ENCODE measurements at regions not wholly inside any gene's neighbourhood (a gene's known extent, or its start where the extent isn't known, plus 50 kb on each side); places are given as distances from the start of the nearest gene placed in this dataset.
"Not testable (repeated sequence)": the region's sequence is repeated elsewhere in the genome, so short reads cannot be mapped to it uniquely, and the experiment has no call there.

DNA sequence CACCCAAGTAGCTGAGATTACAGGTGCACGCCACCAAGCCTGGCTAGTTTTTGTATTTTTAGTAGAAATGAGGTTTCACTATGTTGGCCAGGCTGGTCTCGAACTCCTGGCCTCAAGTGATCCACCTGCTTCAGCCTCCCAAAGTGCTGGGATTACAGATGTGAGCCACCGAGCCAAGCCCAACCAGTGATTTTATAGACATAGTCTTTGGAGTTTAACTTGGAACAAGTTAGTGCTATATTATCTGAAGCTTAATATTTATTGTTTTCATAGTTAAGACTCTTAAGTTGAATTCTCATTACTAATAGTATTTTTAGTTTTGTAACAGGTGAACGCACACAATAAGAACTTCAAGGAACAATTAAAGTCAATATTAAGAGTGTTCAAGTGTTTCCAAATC is 122.1 kb downstream of the SPAG6 start:
- DNase-seq, result not testable (repeated sequence)

DNA sequence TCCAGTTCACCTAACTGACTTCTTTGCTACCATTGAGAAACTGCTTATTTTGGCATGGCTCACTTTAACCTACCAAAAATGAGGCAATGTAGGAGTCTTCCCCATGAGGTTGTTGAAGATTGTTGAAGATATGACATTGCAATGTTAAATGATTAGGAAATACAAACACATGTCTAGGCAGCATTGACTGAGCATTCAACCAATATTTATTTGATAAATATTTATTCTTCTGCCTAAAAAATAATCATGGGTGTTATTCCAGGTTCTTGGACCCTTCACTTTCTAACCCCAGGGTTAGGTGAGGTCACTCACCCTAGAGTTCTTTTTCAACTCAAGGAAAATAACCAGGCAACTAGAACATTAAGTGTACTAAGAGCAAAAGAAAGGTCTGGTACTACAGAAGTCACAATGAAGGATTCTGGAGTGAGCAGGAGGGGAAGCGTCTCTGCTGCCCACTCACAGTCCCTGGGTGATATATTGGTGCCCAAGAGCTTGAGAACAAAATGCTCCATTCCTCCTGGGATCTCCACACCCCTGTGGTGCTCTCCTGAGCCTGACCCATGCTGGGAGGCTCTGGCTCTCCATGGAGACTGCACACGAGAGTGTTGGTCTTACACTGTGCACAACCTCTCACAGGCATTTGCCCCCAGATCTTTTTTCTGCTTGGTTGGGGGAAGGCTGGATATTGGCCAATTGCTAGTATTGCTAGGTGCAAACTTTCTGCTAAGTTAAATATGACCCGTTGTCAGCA is 123.4 kb downstream of the SPAG6 start:
- DNase-seq, result no peak

DNA sequence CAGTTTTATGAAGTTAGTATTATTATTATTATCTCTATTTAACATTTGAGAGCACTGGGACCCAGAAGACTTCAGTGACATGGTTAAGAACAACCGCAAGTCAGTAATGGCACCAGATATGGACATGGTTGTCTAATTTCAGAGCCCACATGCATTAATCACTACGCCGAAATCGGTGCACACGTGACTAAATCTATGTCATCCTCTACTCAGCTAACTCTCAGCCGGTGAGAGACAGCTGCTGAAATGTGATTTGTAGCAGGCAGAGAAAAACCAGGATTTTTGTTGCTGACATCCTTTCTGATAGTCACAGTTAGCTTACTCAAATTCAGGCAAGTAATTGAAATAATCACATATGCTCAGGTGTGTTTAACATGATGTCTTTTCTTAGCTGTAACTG is 127.7 kb downstream of the SPAG6 start:
- DNase-seq, result no peak

DNA sequence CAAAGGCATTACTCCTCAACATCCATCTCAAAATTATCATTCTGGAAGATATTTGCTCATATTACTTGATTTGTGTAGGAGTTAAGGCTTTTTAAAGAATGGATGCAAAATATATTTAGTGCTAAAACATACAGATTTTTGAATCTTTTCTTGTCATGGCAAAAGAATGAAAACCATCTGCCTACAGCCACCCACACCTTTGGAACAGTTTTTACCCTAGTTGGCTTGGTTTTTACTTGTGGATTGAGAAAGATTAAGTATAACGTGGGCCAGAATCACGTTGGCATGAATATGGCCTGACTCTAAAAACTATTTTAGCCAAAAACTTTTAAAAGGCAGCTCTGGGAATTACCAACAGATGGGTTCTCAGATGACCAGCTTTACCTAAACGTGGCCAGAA is 128.2 kb downstream of the SPAG6 start:
- no peak for DNase-seq

DNA sequence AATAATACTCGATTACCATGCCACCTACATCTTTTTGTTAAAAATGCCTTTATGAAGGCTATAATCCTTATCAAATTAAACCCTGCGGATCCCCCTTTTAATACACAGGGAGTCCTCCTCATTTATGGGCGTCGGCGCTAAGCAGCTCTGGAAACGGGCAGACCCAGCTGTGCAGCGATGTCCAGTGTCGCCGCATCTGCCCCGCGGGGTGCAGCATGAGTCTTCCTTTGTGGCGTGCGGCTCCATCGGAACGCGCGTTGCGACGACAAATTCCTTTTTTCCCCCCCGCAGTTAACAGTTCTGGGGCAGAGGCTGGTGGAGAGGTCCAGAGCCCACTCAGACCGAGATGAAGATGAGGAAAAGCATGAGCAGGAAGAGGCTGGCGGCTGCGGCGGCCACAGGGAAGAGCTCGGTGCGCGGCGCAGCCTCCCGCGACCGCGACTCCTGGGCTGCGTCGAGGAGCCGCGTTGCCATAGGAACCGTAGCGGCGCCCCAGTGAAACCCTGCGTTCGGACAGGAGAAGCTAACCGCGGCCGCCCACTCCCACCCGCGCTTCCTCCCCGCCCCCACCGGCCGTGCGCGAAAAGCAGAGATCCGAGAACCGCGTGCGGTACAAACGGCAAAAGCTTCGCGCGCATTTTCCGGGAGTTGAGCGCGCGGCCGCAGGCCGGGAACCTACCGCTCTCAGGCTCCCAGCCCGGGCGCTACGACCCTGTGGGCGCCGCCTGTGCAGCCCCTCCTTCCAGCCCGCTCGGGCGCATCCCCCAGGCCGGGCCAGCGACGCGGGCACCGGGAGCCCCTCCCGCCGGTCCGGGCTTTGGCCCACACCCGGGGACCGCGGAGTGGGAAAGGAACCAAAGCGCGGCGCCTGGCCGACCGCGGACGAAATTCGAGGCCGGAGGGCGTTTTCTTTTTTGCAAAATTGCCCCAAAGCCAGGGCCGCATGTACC is 130.6 kb downstream of the SPAG6 start:
- peak; percentile 5 for DNase-seq

DNA sequence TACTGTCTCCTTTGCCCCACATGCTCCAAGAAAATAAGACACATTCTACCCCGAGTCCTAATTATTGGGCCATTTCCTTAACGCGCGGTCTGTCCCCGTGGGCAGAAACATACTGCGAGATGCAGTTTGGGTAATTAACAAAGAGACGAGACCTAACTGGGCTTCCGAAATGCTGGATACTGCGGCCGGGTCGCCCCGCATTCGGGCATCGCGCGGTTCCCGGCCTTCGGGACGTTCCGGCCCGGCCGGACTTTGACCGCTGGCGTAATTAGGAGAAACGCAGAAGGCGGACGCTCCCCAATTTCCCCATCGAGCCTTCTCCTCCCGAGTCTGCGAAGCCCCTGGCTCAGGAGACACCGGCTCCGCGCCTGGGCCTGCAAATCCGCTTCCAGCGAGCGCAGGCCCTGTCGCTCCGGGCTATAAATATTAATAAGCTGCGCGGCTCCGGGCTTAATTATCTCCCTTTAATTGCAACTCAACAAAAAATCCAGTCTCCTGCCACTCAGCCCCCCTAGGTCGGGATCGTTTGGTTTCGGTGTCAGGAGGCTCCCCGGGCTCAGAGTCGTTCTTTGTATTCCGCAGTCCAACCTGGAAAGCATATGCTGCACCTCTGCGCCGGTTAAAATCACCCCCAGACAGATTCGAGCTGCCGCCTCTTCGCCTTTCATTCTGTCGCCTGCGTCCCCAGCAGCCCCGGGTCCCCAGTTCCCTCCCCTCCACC is 131.5 kb downstream of the SPAG6 start:
- DNase-seq, result no peak

DNA sequence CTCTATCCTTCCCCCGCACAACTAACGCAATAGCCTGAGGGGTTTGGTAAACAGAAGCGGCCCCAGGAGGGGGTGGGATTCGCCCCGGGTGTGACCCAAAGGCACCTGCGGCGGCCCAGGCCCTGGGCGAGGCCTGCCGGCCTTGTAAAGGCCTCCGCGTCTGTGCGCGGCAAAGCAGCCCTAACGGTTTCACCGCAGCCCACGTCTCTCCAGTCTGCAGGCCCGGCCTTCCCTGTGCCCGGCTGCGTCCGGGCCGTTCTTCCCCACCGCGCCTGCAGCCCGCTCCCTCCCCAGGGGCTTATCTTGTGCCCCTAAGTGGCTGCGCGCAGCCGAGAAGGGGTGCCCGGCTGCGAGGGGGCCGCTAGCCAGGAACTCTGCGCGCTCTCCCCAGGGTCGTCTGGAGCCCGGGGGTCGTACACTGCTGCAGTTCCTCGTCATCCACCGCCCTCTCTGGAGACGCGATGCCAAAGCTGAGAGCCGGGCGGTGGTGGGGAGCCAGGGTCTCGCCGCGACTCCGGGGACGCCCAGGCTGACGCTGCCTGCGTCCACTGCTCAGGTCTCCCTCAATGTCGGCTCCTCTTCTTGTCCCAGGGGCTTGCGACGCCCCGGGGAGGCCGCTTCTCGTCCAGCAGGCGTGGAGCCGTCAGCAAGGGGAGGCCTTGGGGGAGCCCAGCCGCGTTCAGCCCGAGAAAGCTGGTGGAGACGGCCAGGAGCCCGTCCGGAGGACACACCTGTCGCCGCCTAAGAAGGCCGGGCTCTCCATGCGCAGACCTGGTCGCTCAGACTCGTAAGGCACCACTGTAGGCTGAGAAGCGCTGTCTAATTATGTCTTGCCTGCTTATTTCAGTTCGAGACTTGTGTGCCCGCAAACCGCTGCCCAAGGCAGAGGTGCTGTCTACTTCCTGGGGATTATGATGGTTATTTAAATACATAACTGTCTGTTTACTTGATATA is 132.3 kb downstream of the SPAG6 start:
- DNase-seq, result no peak

DNA sequence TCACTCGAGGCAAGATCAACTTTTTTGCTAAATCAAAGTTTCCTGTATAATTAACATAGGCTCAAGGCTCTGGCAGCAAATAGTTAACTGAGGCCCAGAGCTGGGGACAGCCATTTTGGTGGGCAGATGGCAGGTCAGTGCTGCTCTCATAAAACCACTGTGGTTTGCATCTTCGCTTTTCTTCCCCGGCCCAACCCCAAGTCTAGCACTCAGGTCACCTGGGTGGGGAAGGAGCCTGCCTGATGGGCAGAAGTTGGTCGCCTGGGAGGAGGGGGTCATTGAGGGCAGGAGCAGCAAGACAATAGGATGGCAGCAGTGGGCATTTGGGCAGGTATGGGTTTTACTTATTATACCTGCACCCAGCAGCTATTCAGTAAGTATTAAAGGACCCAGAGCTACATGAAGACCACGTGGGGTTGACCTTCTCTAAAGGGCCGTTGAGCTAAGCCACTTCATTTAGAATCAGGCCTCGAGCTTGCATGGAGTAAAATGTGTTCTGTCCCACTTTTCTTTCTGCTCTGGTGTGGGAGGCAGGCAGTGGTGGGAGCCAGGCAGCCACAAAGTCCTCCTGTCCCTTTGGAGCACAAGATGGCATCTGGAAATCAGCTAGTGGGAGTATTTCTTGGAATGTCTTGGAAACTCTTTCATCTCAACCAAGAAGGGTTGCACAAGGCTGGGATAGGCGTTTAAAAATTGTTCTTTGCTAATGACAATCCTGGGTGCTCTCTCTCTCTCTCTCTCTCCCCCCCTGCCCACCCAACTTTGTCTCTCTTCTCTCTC is 133.4 kb downstream of the SPAG6 start:
- DNase-seq, result no peak

DNA sequence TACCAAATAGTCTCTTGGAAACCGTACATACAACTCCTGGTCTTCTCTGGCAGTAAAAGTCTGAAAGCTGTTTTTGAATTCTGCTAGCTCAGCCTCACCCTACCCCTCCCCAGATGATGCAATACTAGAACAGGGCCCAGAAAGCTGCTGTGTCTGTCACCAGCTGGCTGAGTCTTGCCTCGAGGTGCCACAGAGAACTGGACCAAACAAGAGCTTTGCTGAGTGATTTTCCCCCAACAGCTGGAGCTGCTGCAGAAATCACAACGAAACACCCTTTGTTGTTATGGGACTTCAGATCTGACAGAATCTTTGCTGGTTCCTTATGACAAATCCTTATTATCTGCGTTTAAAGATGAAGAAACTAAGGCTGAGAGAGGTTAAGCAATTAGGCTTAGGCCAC is 134.1 kb downstream of the SPAG6 start:
- DNase-seq, result no peak

DNA sequence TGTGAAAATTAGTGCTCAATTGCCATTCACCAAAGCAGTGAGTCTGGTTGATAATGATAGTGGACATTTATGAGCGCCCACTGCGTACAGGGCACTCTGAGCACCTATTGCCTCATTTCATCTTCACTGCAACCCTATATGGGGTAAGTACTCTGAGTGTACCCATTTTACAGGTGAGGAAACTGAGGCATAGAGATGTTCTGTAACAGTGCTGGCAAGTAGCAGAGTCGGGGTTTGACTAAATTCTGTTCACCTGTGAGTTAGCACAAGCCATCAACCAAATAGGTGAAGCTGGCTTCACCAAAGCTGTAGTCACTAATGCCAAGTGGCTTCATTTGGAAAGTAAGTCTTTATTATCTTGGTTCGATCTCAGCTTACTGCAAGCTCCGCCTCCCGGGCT is 135.8 kb downstream of the SPAG6 start:
- DNase-seq, result no peak

DNA sequence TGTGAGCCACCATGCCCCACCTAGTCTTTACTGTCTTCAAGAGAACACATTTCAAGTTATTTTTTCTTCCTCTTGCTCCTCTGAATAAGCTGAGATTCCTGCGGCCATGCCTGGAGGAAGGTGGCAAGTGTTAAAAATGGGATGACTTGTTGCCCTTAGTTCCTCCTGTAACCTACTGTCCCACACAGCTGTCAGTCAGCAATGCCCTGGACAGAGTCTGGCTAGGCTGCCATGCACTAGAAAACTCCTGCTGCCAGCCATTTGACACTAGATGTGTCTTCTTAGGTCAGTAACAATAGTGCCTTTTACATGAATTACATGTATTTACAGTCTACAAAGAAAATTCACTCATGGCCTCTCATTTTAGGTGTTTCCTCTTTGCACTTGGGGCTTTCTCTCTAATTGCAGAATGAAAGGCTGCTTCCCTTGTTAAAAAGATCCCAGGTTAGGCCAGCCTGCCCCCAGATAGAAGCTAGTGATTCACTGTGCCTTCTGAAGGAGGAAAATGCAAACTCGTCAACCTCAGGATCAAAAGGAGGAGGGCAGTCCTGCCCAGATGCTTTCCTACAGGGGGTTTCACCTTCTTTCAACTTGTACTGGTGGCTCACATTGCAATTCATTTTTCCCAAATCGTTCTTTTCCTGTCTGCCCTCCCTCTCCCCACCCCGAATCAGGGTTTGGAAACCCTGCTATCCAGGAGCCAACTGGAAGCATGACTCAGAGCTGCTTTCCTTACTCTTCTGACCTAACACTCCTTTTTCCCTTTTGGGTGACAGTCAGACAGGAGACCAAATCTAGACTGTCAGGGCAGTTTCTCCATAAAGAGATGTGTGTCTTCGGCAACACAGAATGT is 136.6 kb downstream of the SPAG6 start:
- no peak for DNase-seq

DNA sequence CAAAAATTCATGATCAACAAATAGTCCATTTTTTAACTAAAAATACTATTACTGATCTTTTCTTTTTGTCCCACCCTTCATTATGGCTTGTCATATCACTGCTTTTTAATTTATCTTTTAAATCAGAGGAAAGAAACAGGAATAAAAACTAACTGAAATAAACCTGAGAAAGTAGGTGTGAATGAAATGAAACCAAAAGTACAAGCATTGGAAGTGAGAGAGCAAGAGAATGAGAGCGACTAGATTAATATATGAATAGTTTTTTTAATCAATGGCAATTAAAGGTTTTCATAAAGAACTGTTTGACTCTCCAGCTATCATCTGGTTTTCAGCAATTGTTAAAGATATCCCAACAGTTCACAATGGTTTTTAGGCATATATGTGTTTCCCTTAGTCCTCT is 137.8 kb downstream of the SPAG6 start:
- DNase-seq, result no peak
